Left lung (tissue), 4 donors: ENCODE measurements at regions not wholly inside any gene's neighbourhood (a gene's known extent, or its start where the extent isn't known, plus 50 kb on each side); places are given as distances from the start of the nearest gene placed in this dataset.

Experiments used
- ATAC-seq: fragments of 200-7000 bp; cut with Tn5 transposase; one replicate; pipeline ENCODE4 v1.9.1; 2020; ENCODE audit warnings: moderate library complexity
- DNase-seq, 4 donors: peaks; one replicate each; pipeline ENCODE4 v3.0.0-alpha.2; 2013 to 2020
- H3K27ac ChIP-seq, 2 donors: fragments of 200-600 bp; sonication (generic) in 1 of 2; one replicate each; pipeline versions ENCODE4 v1.5.0 to v1.8.0; 2020 to 2021
- H3K27me3 ChIP-seq, 2 donors: fragments of 200-600 bp; sonication (generic) in 1 of 2; one replicate each; pipeline versions ENCODE4 v1.5.0 to v1.8.0; 2020 to 2021
- H3K36me3 ChIP-seq, 2 donors: fragments of 200-600 bp; sonication (generic) in 1 of 2; one replicate each; pipeline versions ENCODE4 v1.5.0 to v1.8.0; 2020 to 2021
- H3K4me1 ChIP-seq, 2 donors: fragments of 200-600 bp; one replicate each; pipeline ENCODE4 v1.8.0; 2021
- H3K4me3 ChIP-seq, 2 donors: fragments of 200-600 bp; sonication (generic) in 1 of 2; one replicate each; pipeline versions ENCODE4 v1.5.0 to v1.8.0; 2020 to 2021; ENCODE audit warnings: mild to moderate bottlenecking in 1 of 2
- H3K9me3 ChIP-seq, 2 donors: fragments of 200-600 bp; sonication (generic) in 1 of 2; one replicate each; pipeline versions ENCODE4 v1.5.0 to v1.8.0; 2020 to 2021
- CTCF ChIP-seq, 2 donors: fragments of 200-600 bp; sonication (generic) in 1 of 2; IDR thresholded peaks; one replicate each; pipeline versions ENCODE4 v1.5.0 to v1.8.0; 2021; ENCODE audit warnings: antibody characterized with exemption in 2 of 2
- intact Hi-C, 2 donors: fragments of 100-400 bp; cut with DNase I; formaldehyde crosslinking; loops; one replicate each; pipeline versions ENCODE4 v1.11.2 to v1.14.2; 2022
- donor health status: DM: no; HTN: yes; CAD: no.
- donor health status: DM: no; HTN: no; CAD: no.

GRCh38 chr2:180662941-180663471 lies 317.4 kb upstream of the UBE2E3 start:
- ATAC-seq (no peak), DNase-seq (no peak)
- TF ChIP-seq CTCF (IDR thresholded peaks at IDR 0.05): no peak
- Histone ChIP-seq H3K36me3 (no peaks in the 10 kb centered on the region), H3K9me3 (no peaks in the 10 kb centered on the region), H3K27ac (no peak overlapping the region), H3K27me3 (no peaks in the 10 kb centered on the region), H3K4me3 (no peak overlapping the region), H3K4me1 (no peaks in the 10 kb centered on the region)
- intact Hi-C loops: no loop called here

GRCh38 chr2:180662521-180662920 lies 317.9 kb upstream of the UBE2E3 start:
- H3K4me3 ChIP-seq: no peak overlapping the region
- H3K27ac ChIP-seq: no peak overlapping the region
- no peak for ATAC-seq
- no peak for TF ChIP-seq CTCF (IDR thresholded peaks at IDR 0.05)
- H3K36me3 ChIP-seq: no peaks in the 10 kb centered on the region
- intact Hi-C loops: no loop called here
- no peaks in the 10 kb centered on the region for H3K27me3 ChIP-seq
- no peaks in the 10 kb centered on the region for H3K9me3 ChIP-seq
- H3K4me1 ChIP-seq: no peaks in the 10 kb centered on the region
- DNase-seq: no peak

GRCh38 chr2:180661686-180662030 lies 318.7 kb upstream of the UBE2E3 start:
- H3K27ac ChIP-seq: no peak overlapping the region
- no peak overlapping the region for H3K4me3 ChIP-seq
- no peaks in the 10 kb centered on the region for H3K9me3 ChIP-seq
- TF ChIP-seq CTCF (IDR thresholded peaks at IDR 0.05): no peak
- H3K4me1 ChIP-seq: no peaks in the 10 kb centered on the region
- no peaks in the 10 kb centered on the region for H3K27me3 ChIP-seq
- intact Hi-C loops: no loop called here
- no peak for ATAC-seq
- no peaks in the 10 kb centered on the region for H3K36me3 ChIP-seq
- no peak for DNase-seq

- no peak for TF ChIP-seq CTCF (IDR thresholded peaks at IDR 0.05)
- Histone ChIP-seq H3K4me1 (no peaks in the 10 kb centered on the region), H3K27me3 (no peaks in the 10 kb centered on the region), H3K36me3 (no peaks in the 10 kb centered on the region), H3K4me3 (no peak overlapping the region), H3K27ac (no peak overlapping the region), H3K9me3 (no peaks in the 10 kb centered on the region)
- DNase-seq: no peak
- no peak for ATAC-seq
- intact Hi-C loops: no loop called here
These were observed 319.3 kb upstream of the UBE2E3 start for GRCh38 chr2:180660881-180661685.

GRCh38 chr2:180660207-180660606 lies 320.2 kb upstream of the UBE2E3 start:
- intact Hi-C loops: no loop called here
- H3K9me3 ChIP-seq: no peaks in the 10 kb centered on the region
- no peak overlapping the region for H3K4me3 ChIP-seq
- ATAC-seq: no peak
- no peak for TF ChIP-seq CTCF (IDR thresholded peaks at IDR 0.05)
- H3K36me3 ChIP-seq: no peaks in the 10 kb centered on the region
- no peak overlapping the region for H3K27ac ChIP-seq
- DNase-seq: no peak
- no peaks in the 10 kb centered on the region for H3K27me3 ChIP-seq
- no peaks in the 10 kb centered on the region for H3K4me1 ChIP-seq
